Ishikawa (cell line): ENCODE measurements at regions not wholly inside any gene's neighbourhood (a gene's known extent, or its start where the extent isn't known, plus 50 kb on each side); places are given as distances from the start of the nearest gene placed in this dataset.

Experiments
- CEBPB ChIP-seq: IDR thresholded peaks from 2 replicates; pipeline ENCODE4 v1.6.1; 2012
- CREB1 ChIP-seq: IDR thresholded peaks from 2 replicates; pipeline ENCODE4 v1.6.1; 2012; ENCODE audit warnings: low read depth
- EGR1 ChIP-seq: IDR thresholded peaks from 2 replicates; pipeline ENCODE4 v1.6.1; 2012
- EP300 ChIP-seq: IDR thresholded peaks from 2 replicates; pipeline ENCODE4 v1.6.1; 2012; ENCODE audit warnings: borderline replicate concordance
- FOXM1 ChIP-seq: IDR thresholded peaks from 2 replicates; pipeline ENCODE4 v1.6.1; 2012; ENCODE audit warnings: low read depth, borderline replicate concordance
- MAX ChIP-seq: IDR thresholded peaks from 2 replicates; pipeline ENCODE4 v1.6.1; 2012
- NFIC ChIP-seq: IDR thresholded peaks from 2 replicates; pipeline ENCODE4 v1.6.1; 2012
- RAD21 ChIP-seq: IDR thresholded peaks from 2 replicates; pipeline ENCODE4 v1.6.1; 2012; ENCODE audit warnings: low read depth
- REST ChIP-seq: IDR thresholded peaks from 2 replicates; pipeline ENCODE4 v1.6.1; 2012; ENCODE audit warnings: low read depth, mild to moderate bottlenecking
- TAF1 ChIP-seq: IDR thresholded peaks from 2 replicates; pipeline ENCODE4 v1.6.1; 2012; ENCODE audit warnings: low read depth, mild to moderate bottlenecking
- TCF12 ChIP-seq: IDR thresholded peaks from 2 replicates; pipeline ENCODE4 v1.6.1; 2012; ENCODE audit warnings: low read depth
- TEAD4 ChIP-seq: IDR thresholded peaks from 2 replicates; pipeline ENCODE4 v1.6.1; 2012
- USF1 ChIP-seq: IDR thresholded peaks from 2 replicates; pipeline ENCODE4 v1.6.1; 2012
- YY1 ChIP-seq: IDR thresholded peaks from 2 replicates; pipeline ENCODE4 v1.6.1; 2012; ENCODE audit warnings: low read depth

GRCh38 chr18:22882084-22882483 lies 51.0 kb upstream of the RBBP8 start:
- TF ChIP-seq CEBPB = no peak
- no peak for TF ChIP-seq YY1
- TF ChIP-seq TAF1 = no peak
- no peak for TF ChIP-seq REST
- no peak for TF ChIP-seq MAX
- TF ChIP-seq FOXM1 = no peak
- TF ChIP-seq RAD21 = no peak
- TF ChIP-seq EP300 = no peak
- TF ChIP-seq NFIC = no peak
- no peak for TF ChIP-seq TCF12
- no peak for TF ChIP-seq TEAD4
- no peak for TF ChIP-seq USF1
- no peak for TF ChIP-seq EGR1
- TF ChIP-seq CREB1 = no peak
